AG09309 (cell line): ENCODE measurements at regions not wholly inside any gene's neighbourhood (a gene's known extent, or its start where the extent isn't known, plus 50 kb on each side); places are given as distances from the start of the nearest gene placed in this dataset.

Source experiments
- DNase-seq: peaks from one replicate; pipeline ENCODE4 v3.0.0-alpha.2; 2010; ENCODE audit warnings: low read depth
- H3K4me3 ChIP-seq: 2 replicates; pipeline ENCODE4 v1.5.1; 2011; ENCODE audit warnings: mild to moderate bottlenecking, low read depth, low read length, moderate library complexity; ENCODE audit not compliant: control insufficient read depth
- TF ChIP-seq, protein P1 (sequence below): IDR thresholded peaks from 2 replicates; pipeline ENCODE4 v1.5.1; 2011; ENCODE audit warnings: mild to moderate bottlenecking, low read depth, low read length, inconsistent platforms; ENCODE audit not compliant: insufficient read depth, control insufficient read depth; ENCODE audit errors: missing control alignments

DNA sequence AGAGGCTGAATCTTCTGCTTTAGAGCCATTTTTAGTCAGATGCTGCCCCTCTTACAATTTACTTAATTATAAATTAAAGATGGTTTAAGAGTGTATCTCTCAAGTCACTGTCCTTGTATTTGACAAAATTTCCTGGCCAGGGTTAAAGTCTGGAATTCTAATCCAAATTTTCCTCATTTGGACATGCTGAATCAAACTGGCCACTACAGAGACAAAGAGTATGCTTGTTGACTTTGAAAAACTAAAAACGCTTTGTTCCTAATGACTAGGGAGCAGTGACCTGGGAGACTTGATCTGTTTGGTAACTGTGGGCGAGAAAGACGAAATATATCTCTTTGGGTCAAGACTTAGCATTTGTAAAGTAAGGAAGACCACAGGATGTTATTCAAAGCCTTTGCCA is 303.2 kb downstream of the ZSWIM6 start:
- no peak overlapping the region for H3K4me3 ChIP-seq
- no peak for DNase-seq
- TF ChIP-seq, protein P1, sequence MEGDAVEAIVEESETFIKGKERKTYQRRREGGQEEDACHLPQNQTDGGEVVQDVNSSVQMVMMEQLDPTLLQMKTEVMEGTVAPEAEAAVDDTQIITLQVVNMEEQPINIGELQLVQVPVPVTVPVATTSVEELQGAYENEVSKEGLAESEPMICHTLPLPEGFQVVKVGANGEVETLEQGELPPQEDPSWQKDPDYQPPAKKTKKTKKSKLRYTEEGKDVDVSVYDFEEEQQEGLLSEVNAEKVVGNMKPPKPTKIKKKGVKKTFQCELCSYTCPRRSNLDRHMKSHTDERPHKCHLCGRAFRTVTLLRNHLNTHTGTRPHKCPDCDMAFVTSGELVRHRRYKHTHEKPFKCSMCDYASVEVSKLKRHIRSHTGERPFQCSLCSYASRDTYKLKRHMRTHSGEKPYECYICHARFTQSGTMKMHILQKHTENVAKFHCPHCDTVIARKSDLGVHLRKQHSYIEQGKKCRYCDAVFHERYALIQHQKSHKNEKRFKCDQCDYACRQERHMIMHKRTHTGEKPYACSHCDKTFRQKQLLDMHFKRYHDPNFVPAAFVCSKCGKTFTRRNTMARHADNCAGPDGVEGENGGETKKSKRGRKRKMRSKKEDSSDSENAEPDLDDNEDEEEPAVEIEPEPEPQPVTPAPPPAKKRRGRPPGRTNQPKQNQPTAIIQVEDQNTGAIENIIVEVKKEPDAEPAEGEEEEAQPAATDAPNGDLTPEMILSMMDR = no peak

DNA sequence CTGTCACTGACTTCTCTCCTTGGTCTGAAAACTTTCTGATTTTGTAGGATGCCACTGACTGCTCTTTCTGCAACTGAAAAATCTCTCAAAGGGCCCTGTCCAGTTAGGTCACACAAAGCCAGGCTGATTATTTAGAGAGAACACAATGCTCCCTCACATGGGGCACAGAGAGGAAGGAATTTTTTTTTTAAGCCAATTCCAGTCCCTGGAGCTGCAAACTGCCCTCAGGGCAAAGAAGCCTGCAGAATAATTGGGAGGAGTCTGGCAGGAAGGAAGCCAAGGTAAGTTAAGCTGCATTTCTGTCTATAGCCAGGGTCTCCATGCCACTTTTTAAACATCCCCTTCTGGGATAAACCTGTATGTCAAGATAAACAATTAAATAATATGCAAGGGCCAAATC is 305.5 kb downstream of the ZSWIM6 start:
- no peak for DNase-seq
- TF ChIP-seq, protein P1 = no peak
- H3K4me3 ChIP-seq = no peak overlapping the region

DNA sequence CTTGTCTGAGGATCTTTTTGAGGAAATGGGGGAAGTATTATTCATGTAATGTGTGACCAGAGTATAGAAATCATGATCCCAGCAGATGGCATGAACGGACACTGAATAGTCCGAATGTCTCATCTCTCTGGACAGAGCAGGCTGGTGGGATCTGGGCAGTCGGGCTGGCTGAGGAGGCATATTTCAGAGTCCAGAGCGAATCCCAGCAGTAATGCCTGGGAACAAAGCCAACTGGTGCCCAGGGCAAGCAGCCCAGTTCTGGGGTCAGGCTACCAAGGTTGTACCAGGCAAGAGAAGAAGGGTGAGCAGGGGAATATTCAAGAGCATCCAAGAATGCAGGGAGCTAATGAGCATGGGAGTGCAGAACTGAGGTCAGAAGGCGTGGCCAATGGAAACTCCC is 306.4 kb downstream of the ZSWIM6 start:
- no peak overlapping the region for H3K4me3 ChIP-seq
- TF ChIP-seq, protein P1 = no peak
- no peak for DNase-seq

- TF ChIP-seq, protein P1 = no peak
- H3K4me3 ChIP-seq = no peak overlapping the region
- DNase-seq = no peak
These were observed 308.3 kb downstream of the ZSWIM6 start for GRCh38 chr5:61640179-61641021.

- TF ChIP-seq, protein P1 = peak; percentile 31
- no peak overlapping the region for H3K4me3 ChIP-seq
- no peak for DNase-seq
These were observed 309.9 kb downstream of the ZSWIM6 start for GRCh38 chr5:61641748-61642565.

DNA sequence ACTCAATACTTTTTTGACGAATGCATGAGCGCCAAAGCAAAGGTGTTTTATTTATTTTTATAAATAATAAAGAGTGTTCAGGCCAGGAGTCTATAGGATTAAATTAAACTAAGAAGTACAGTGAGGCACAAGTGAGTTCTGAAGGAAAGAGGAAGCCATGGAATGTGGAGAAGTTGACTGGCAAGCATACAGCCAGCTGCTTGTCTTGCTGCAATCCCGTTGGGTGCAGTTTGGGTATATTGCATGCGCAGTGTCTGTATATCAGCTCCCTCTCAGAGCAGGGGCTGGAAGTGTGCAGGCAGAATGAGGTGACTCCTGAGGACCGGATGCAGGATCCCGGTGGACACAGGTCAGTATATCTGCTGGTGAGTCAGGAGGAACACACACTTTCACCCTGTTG is 315.6 kb downstream of the ZSWIM6 start:
- DNase-seq = no peak
- no peak overlapping the region for H3K4me3 ChIP-seq
- TF ChIP-seq, protein P1 = no peak
